H1 (cell line): ENCODE measurements at regions not wholly inside any gene's neighbourhood (a gene's known extent, or its start where the extent isn't known, plus 50 kb on each side); places are given as distances from the start of the nearest gene placed in this dataset.

Experiments
- CTCF ChIA-PET: fragments of 300-600 bp; sonication (Branson Sonifier 250); formaldehyde crosslinking; loops from one replicate; lab custom pipeline; 2021; ENCODE audit not compliant: partially characterized antibody; lab: Charles Lee
- POLR2A ChIA-PET: fragments of 300-600 bp; sonication (Branson Sonifier 250); formaldehyde crosslinking; loops from one replicate; lab custom pipeline; 2021; ENCODE audit warnings: inconsistent platforms; ENCODE audit not compliant: partially characterized antibody; lab: Charles Lee
- DNase-seq, 2 experiments: peaks; one replicate each; pipeline versions ENCODE4 v3.0.0 to v3.0.0-alpha.2; 2010 to 2022; ENCODE audit warnings: low spot score in 2 of 2, low read depth in 1 of 2, mixed read lengths in 1 of 2
- FAIRE-seq: peaks from 2 replicates; lab custom pipeline; 2011; peaks lifted over from hg19 to GRCh38; lab: Jason Lieb, UNC
- H2AFZ ChIP-seq: 2 replicates; pipeline ENCODE4 v1.8.1; 2012; ENCODE audit warnings: low read length, inconsistent platforms
- H2AK5ac ChIP-seq: 2 replicates; pipeline ENCODE4 v1.6.1; 2013; ENCODE audit warnings: low read depth, low read length
- H2BK120ac ChIP-seq: replicated peaks from 2 replicates; pipeline ENCODE3; 2013; ENCODE audit warnings: low read depth, low read length, inconsistent platforms
- H2BK12ac ChIP-seq: 2 replicates; pipeline ENCODE4 v1.6.1; 2013; ENCODE audit warnings: low read depth, low read length
- H2BK15ac ChIP-seq: 2 replicates; pipeline ENCODE4 v1.6.1; 2013; ENCODE audit warnings: low read length
- H2BK20ac ChIP-seq: 2 replicates; pipeline ENCODE4 v1.6.1; 2013; ENCODE audit warnings: low read length
- H2BK5ac ChIP-seq: 2 replicates; pipeline ENCODE4 v1.6.1; 2013; ENCODE audit warnings: low read depth, low read length
- H3K14ac ChIP-seq: 2 replicates; pipeline ENCODE4 v1.6.1; 2013; ENCODE audit warnings: inconsistent platforms; ENCODE audit not compliant: insufficient read length
- H3K18ac ChIP-seq: 2 replicates; pipeline ENCODE4 v1.6.1; 2013; ENCODE audit warnings: low read length; ENCODE audit errors: extremely low read depth
- H3K23ac ChIP-seq: 2 replicates; pipeline ENCODE4 v1.6.1; 2013; ENCODE audit warnings: inconsistent platforms; ENCODE audit not compliant: insufficient read length
- H3K23me2 ChIP-seq: 2 replicates; pipeline ENCODE4 v1.6.1; 2013; ENCODE audit warnings: low read depth, low read length
- H3K27ac ChIP-seq: 2 replicates; pipeline ENCODE4 v1.6.1; 2011; ENCODE audit warnings: low read depth, low read length, inconsistent platforms
- H3K27me3 ChIP-seq, 4 experiments: replicated peaks in 1 of 4; 1 replicate in 1 of 4; 2 replicates in 3 of 4; pipeline versions ENCODE4 v1.6.1 to v1.8.1; 2011 to 2013; ENCODE audit warnings: low read length in 3 of 4, mild to moderate bottlenecking in 3 of 4, inconsistent platforms in 2 of 4, mixed read lengths in 2 of 4, moderate library complexity in 1 of 4; ENCODE audit not compliant: control insufficient read depth in 3 of 4, insufficient read depth in 3 of 4; ENCODE audit errors: extremely low read depth in 1 of 4
- H3K36me3 ChIP-seq, 4 experiments: 2 replicates each; pipeline versions ENCODE4 v1.6.1 to v1.8.1; 2011 to 2013; ENCODE audit warnings: mild to moderate bottlenecking in 4 of 4, low read length in 3 of 4, moderate library complexity in 2 of 4, control low read depth in 1 of 4, inconsistent platforms in 1 of 4; ENCODE audit not compliant: insufficient read depth in 4 of 4, control insufficient read depth in 2 of 4
- H3K4ac ChIP-seq: replicated peaks from 2 replicates; pipeline ENCODE3; 2013; ENCODE audit warnings: low read length, low read depth, mixed read lengths, inconsistent platforms; ENCODE audit not compliant: insufficient read length
- H3K4me1 ChIP-seq, 4 experiments: replicated peaks in 1 of 4; 1 replicate in 1 of 4; 2 replicates in 3 of 4; pipeline versions ENCODE4 v1.6.1 to v1.8.1; 2011 to 2013; ENCODE audit warnings: low read length in 3 of 4, inconsistent platforms in 2 of 4, mixed read lengths in 1 of 4; ENCODE audit not compliant: insufficient read depth in 4 of 4, control insufficient read depth in 3 of 4
- H3K4me2 ChIP-seq, 2 experiments: 2 replicates each; pipeline versions ENCODE4 v1.6.1 to v1.8.1; 2011 to 2013; ENCODE audit warnings: low read depth in 2 of 2, low read length in 2 of 2, control low read depth in 1 of 2, inconsistent platforms in 1 of 2, mild to moderate bottlenecking in 1 of 2; ENCODE audit not compliant: insufficient read depth in 1 of 2
- H3K4me3 ChIP-seq, 4 experiments: fragments of 200-600, 300-600 bp in 1 of 4; sonication (generic), shearing (Covaris generic), sonication (Bioruptor Twin) in 1 of 4; 2 replicates each; pipeline versions ENCODE4 v1.5.1 to v1.8.1; 2011 to 2016; ENCODE audit warnings: low read length in 4 of 4, low read depth in 3 of 4, control low read depth in 2 of 4, inconsistent platforms in 2 of 4, mild to moderate bottlenecking in 2 of 4, mixed read lengths in 1 of 4, moderate library complexity in 1 of 4; ENCODE audit not compliant: insufficient read depth in 2 of 4; ENCODE audit errors: extremely low read depth in 1 of 4
- H3K56ac ChIP-seq: replicated peaks from 2 replicates; pipeline ENCODE3; 2013; ENCODE audit warnings: low read depth, mild to moderate bottlenecking, mixed read lengths, low read length, inconsistent platforms; ENCODE audit not compliant: insufficient read length
- H3K79me1 ChIP-seq: 2 replicates; pipeline ENCODE4 v1.6.1; 2013; ENCODE audit warnings: low read depth, low read length, control low read depth
- H3K79me2 ChIP-seq, 2 experiments: 2 replicates each; pipeline versions ENCODE4 v1.6.1 to v1.8.1; 2012 to 2013; ENCODE audit warnings: low read length in 2 of 2, mild to moderate bottlenecking in 2 of 2, inconsistent platforms in 1 of 2; ENCODE audit not compliant: insufficient read depth in 2 of 2, control insufficient read depth in 1 of 2
- H3K9ac ChIP-seq, 4 experiments: replicated peaks in 1 of 4; 1 replicate in 1 of 4; 2 replicates in 3 of 4; pipeline versions ENCODE4 v1.6.1 to v1.8.1; 2011 to 2013; ENCODE audit warnings: low read depth in 3 of 4, low read length in 3 of 4, control low read depth in 2 of 4, mild to moderate bottlenecking in 2 of 4, moderate library complexity in 2 of 4, inconsistent platforms in 1 of 4; ENCODE audit errors: extremely low read depth in 1 of 4
- H3K9me3 ChIP-seq, 2 experiments: 2 replicates each; pipeline versions ENCODE4 v1.6.1 to v1.8.1; 2012 to 2013; ENCODE audit warnings: mild to moderate bottlenecking in 2 of 2, moderate library complexity in 2 of 2, control low read depth in 1 of 2, inconsistent platforms in 1 of 2, low read depth in 1 of 2, low read length in 1 of 2, mixed read lengths in 1 of 2; ENCODE audit not compliant: insufficient read depth in 2 of 2
- H4K20me1 ChIP-seq, 2 experiments: replicated peaks in 1 of 2; 2 replicates each; pipeline versions ENCODE3 to v1.8.1; 2011 to 2013; ENCODE audit warnings: inconsistent platforms in 2 of 2, low read length in 2 of 2, mild to moderate bottlenecking in 1 of 2; ENCODE audit not compliant: insufficient read depth in 2 of 2, control insufficient read depth in 1 of 2
- H4K5ac ChIP-seq: 2 replicates; pipeline ENCODE4 v1.6.1; 2013; ENCODE audit warnings: low read length, low read depth, mixed read lengths, inconsistent platforms; ENCODE audit not compliant: insufficient read length
- H4K8ac ChIP-seq: 2 replicates; pipeline ENCODE4 v1.8.0; 2013; ENCODE audit warnings: mild to moderate bottlenecking, moderate library complexity, low read length, inconsistent platforms; ENCODE audit not compliant: insufficient read depth; ENCODE audit errors: extremely low read depth
- H4K91ac ChIP-seq: replicated peaks from 2 replicates; pipeline ENCODE3; 2013; ENCODE audit warnings: low read length, mixed read lengths, inconsistent platforms; ENCODE audit not compliant: insufficient read length
- CEBPB ChIP-seq: IDR thresholded peaks from 2 replicates; pipeline ENCODE4 v1.6.1; 2012; ENCODE audit warnings: low read depth, low read length
- GTF2F1 ChIP-seq: IDR thresholded peaks from 2 replicates; pipeline ENCODE4 v1.6.1; 2012; ENCODE audit warnings: low read depth, low read length, improper control_type of control experiment, borderline replicate concordance
- HDAC2 ChIP-seq, 2 experiments: fragments of 300-600 bp in 1 of 2; sonication (generic) in 1 of 2; IDR thresholded peaks; 2 replicates each; pipeline ENCODE4 v1.6.1; 2011 to 2012; ENCODE audit warnings: low read depth in 2 of 2, low read length in 2 of 2, mild to moderate bottlenecking in 2 of 2, moderate library complexity in 2 of 2, borderline replicate concordance in 1 of 2, inconsistent platforms in 1 of 2
- MAX ChIP-seq: IDR thresholded peaks from 2 replicates; pipeline ENCODE4 v1.6.1; 2012; ENCODE audit warnings: inconsistent platforms
- RAD21 ChIP-seq, 2 experiments: IDR thresholded peaks in 1 of 2; conservative IDR thresholded peaks in 1 of 2; 2 replicates each; pipeline ENCODE4 v1.6.1; 2011; ENCODE audit warnings: low read depth in 2 of 2, low read length in 2 of 2, improper control_type of control experiment in 1 of 2, inconsistent platforms in 1 of 2, mild to moderate bottlenecking in 1 of 2, moderate library complexity in 1 of 2
- WGBS, 2 experiments: shearing (Covaris generic) in 1 of 2; methylation state at CpG; one replicate each; pipeline versions ENCODE4 v1.1.6 to v1.1.7; 2013 to 2015; ENCODE audit warnings: low lambda C conversion rate in 2 of 2, mixed read lengths in 2 of 2, inconsistent platforms in 1 of 2, low coverage in 1 of 2, missing lambda C conversion rate in 1 of 2; ENCODE audit not compliant: insufficient replicate concordance in 2 of 2, insufficient coverage in 1 of 2, insufficient read length in 1 of 2; ENCODE audit errors: extremely low coverage in 1 of 2, missing lambda C conversion rate in 1 of 2; 5-methylcytosine and 5-hydroxymethylcytosine counted together

- no peaks in the 10 kb centered on the region for H3K23me2 ChIP-seq
- H3K27ac ChIP-seq, result no peak overlapping the region
- no peak overlapping the region for H4K8ac ChIP-seq
- DNase-seq, result no peak
- H3K4me2 ChIP-seq, result no peak overlapping the region
- 0 out of 4 replicates have a peak, but pooled peaks cover 0 to 3% of the 10 kb centered on the region in 2 experiments for H3K9me3 ChIP-seq
- no peak overlapping the region for H2AFZ ChIP-seq
- no peak overlapping the region for H3K18ac ChIP-seq
- H3K4me3 ChIP-seq, result no peak overlapping the region
- H3K4me1 ChIP-seq, result no peaks in the 10 kb centered on the region
- 100% methylated on average over 2 of the region's 2 CpGs; no CpG with 5 or more reads in 1 of the 2 experiments for WGBS, 2 experiments
- ChIA-PET CTCF (no interaction called here), POLR2A (no interaction called here)
- no peak overlapping the region for H2BK15ac ChIP-seq
- H3K9ac ChIP-seq, result no peak overlapping the region
- H3K14ac ChIP-seq, result no peak overlapping the region
- no peaks in the 10 kb centered on the region for H4K20me1 ChIP-seq
- no peak overlapping the region for H3K56ac ChIP-seq
- H3K79me2 ChIP-seq, result no peaks in the 10 kb centered on the region
- no peak overlapping the region for H2BK5ac ChIP-seq
- H2BK20ac ChIP-seq, result no peak overlapping the region
- H2BK12ac ChIP-seq, result no peak overlapping the region
- no peak overlapping the region for H4K5ac ChIP-seq
- no peak for FAIRE-seq
- no peak overlapping the region for H3K23ac ChIP-seq
- TF ChIP-seq HDAC2 (IDR thresholded peaks at IDR 0.05; ENCODE audit: borderline replicate concordance in 1 of 2, low read depth in 2 of 2, low read length in 2 of 2) (no peak), RAD21 (IDR thresholded peaks at IDR 0.05 in 1 of 2, conservative IDR thresholded peaks at IDR 0.05 in 1 of 2; ENCODE audit: low read depth in 2 of 2, low read length in 2 of 2) (no peak), CEBPB (no peak), MAX (no peak), GTF2F1 (no peak)
- TF ChIP-seq, all 59 proteins: peak for 0
- Histone ChIP-seq H2BK120ac (no peak overlapping the region), H2AK5ac (no peak overlapping the region), H4K91ac (no peak overlapping the region), H3K36me3 (no peaks in the 10 kb centered on the region), H3K27me3 (no peaks in the 10 kb centered on the region), H3K79me1 (no peaks in the 10 kb centered on the region), H3K4ac (no peak overlapping the region)
These were observed 339.1 kb downstream of the SPATA31D1 start for GRCh38 chr9:82327641-82328040.
